GM18505 (cell line): ENCODE measurements at regions not wholly inside any gene's neighbourhood (a gene's known extent, or its start where the extent isn't known, plus 50 kb on each side); places are given as distances from the start of the nearest gene placed in this dataset.

ENCODE experiments used
- ATAC-seq: cut with Tn5 transposase; IDR thresholded peaks from one replicate; pipeline ENCODE4 v1.9.1; 2021; ENCODE audit not compliant: unreplicated experiment
- POLR2A ChIP-seq: IDR thresholded peaks from 4 replicates; pipeline ENCODE4 v1.6.1; 2011; ENCODE audit warnings: borderline replicate concordance; ENCODE audit not compliant: insufficient read depth, insufficient read length; ENCODE audit errors: extremely low read depth

DNA sequence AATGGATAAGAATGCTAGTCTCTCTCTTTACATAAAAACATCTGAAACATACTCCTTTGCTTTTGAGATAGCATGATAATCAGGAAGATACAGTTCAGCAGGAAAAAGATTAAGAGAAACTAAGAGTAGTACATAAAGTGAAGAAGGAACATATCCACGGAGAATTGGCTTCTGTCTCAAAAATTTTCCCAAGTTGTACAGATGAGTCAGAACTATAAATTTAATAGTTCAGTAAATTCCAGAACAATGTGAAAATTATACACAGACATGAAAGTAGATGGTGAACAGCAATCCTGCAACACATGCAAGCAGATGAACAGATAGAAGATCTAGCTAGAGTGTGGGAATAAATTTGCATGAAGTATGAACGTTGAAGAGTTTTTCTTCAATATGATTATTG, 691.4 kb upstream of the RIOK2 start:
- no peak for ATAC-seq
- no peak for TF ChIP-seq POLR2A

DNA sequence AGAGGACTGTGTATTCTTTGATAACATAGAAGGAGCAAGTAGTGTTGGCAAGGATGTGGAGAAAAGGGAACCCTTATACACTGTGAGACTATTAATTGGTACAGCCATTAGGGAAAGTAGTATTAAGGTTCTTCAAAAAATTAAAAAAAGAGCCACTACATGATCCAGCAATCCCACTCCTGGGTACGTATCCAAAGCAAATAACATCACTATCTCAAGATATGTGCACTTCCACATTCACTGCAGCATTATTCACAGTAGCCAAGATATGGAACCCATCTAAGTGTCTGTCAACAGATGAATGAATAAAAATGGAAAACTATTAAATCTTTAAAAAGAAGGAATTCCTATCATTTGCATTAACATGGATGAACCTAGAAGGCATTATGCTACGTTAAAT, 693.2 kb upstream of the RIOK2 start:
- no peak for TF ChIP-seq POLR2A
- ATAC-seq = no peak

DNA sequence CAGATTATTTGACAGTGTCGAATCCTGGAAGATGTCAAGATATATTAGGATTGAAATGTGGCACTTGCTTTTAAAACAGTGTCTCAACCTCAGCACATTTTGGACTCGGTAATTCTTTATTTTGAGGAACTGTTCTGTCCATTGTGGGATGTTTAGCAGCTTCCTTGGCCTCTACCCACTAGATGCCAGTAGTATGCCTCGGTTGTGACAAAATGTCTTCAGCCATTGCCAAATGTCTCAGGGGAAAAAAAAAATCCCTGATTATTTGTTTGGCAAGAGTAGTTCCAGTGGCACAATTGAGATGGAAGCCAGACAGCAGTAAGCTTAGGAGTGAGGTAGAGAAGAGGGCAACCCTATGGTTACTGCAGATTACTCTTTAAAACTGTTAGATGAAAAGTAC, 694.5 kb upstream of the RIOK2 start:
- TF ChIP-seq POLR2A = no peak
- ATAC-seq = no peak

DNA sequence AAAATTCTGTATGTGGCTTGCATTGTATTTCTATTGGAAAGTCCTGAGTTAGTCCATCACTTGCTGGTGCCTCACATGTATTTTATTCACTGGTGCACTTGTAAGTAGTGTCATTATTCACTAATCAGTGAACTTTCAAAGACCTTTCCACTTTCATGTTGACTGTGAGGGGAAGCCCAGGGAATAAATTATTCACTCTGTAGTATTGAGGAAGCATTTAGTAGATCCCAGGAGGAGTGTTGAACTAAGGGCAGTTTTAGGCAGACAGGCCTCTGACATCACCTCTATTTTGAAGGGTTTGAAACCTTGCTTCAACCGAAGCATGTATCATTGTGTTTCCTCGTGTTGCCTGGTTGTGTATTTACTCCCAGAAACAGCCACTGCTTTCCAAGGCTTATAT, 705.4 kb upstream of the RIOK2 start:
- ATAC-seq = peak; percentile 97
- no peak for TF ChIP-seq POLR2A

DNA sequence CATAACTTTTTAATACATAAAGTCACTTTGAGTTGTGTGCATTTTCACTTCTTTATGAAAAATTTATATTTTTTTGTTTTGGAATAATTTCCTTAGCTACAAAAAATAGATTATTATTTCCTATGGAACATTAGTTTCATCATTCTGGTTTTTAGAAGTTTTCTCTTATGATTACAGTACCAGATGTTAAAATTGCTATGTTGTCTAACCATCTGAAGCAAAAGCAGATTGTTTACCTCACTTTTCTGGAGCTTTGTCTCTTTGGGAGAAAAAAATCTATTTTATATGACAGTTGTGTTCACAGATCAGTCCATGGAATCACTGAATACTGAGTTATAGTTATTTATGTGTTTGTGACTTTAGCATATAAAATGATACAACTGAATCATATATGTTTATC, 708.9 kb upstream of the RIOK2 start:
- ATAC-seq = no peak
- TF ChIP-seq POLR2A = no peak

DNA sequence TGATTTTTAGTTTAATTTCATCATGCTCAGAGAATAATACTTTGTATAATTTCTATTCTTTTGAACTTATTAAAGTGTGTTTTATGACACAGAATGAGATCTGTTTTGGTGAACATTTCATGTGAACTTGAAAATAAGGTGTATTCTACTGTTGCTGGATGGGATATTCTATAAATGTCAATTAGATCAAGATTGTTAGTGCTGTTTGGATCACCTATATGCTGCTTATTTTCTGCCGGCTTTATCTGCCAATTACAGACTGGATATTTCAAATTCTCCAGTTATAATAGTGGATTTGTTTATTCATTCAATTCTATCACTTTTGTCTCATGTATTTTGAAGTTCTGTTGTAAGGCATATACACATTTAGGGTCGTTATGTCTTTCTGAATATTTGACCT, 720.7 kb upstream of the RIOK2 start:
- TF ChIP-seq POLR2A = no peak
- ATAC-seq = no peak

DNA sequence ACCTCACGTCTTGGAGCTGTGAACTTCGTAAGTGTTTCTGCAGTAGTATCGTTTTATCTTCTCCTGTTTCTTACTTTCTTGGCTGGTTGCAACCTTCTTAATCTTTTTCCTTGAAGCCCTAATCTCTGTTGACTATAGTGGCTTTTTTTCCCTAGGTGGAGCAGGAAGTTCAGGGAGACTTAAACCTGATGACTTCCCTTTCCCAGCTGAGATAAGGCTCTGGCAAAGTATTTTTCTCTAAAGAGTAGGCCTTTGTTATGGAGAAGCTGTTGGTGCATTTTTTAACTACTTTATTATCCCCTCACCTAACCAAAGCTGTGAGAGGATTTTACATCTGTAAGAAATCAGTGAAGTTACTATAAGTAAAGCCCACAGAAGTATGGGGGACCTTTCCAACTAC, 723.1 kb upstream of the RIOK2 start:
- no peak for ATAC-seq
- no peak for TF ChIP-seq POLR2A

DNA sequence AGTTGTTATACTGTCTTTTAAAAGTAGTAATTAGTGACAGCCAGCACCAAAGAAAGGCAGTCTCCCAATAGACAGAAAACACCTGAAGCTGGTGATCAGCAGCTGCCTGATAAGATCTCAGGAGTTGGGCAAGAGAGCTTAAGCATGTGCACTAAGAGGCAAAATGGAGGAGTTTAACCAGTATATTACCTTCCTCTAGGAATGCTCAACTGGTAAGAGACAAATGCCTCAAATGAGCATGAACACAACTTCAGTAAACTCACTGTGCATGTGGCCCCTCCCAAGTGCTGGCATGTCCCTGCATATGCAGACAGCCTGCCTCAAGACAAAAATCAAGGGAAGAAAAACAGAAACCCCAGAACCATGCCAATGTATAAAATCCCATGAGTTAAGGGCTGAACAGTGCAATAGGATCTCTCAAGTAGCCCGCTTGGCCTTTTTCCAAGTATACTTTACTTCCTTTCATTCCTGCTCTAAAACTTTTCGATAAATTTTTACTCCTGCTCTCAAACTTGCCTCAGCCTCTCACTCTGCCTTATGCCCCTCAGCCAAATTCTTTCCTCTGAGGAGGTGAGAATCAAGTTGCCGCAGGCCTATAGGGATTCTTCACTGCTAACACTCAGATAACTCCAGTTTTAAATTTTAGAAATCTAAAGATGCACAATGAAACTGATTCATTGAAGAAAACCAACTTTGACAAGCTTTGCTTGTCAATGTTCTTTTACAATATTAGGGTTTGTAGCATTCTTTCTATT, 724.8 kb upstream of the RIOK2 start:
- no peak for TF ChIP-seq POLR2A
- no peak for ATAC-seq

DNA sequence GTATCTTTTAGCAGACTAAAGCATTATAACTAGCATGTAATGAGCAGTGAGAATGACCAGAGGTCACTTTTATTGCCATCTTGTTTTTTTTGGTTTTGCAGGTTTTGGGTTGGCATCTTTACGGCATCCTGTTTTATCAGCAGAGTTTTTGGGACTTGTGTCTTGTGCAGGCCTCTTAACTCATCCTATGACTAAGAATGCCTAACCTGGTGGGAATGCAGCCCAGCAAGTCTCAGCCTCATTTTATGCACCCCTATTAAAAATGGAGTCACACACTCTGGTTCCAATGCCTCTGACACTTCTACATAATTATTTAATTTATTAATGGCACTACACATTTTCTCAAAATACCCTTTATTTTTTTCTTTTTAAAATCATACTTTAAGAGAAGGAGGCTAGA, 726.5 kb upstream of the RIOK2 start:
- TF ChIP-seq POLR2A = no peak

DNA sequence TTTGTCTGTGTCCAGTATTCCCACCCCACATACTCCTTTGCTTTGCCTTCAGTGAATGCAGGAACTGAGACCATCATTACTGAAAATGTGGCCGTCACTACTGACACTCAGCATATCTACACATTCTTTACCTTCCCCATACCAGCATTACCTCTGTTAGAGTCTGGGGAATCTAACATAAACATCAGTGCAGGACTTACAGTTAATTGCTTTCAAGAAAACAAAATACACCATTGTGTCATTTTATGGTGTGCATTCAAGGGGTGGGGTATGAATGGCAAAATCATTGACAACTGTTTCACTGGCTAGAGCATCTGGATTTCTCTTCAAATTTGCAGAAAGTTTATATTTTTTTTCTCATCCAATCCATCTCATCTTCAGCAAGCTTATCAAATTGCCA, 731.4 kb upstream of the RIOK2 start:
- no peak for ATAC-seq
- TF ChIP-seq POLR2A = no peak

More for the DNA sequence above, 726.5 kb upstream of the RIOK2 start:
- no peak for ATAC-seq

DNA sequence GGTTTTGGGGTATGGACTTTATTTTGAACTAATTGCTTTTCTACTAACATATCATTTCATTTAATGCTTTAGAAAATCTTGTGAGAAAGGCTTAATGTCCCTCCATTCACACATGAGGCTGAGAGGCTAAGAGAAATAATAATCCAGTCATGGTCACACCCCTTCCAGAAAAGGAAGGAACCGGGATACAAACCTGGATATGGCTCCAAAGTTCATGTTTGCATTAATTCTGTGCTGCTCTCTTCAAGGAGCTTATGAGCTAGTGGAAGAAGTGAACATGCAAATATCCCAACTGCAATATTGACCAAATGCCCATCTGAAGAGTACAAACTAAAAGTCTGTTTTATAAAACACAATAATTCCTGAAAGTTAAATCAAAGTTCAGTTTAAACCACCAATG, 732.1 kb upstream of the RIOK2 start:
- TF ChIP-seq POLR2A = no peak

DNA sequence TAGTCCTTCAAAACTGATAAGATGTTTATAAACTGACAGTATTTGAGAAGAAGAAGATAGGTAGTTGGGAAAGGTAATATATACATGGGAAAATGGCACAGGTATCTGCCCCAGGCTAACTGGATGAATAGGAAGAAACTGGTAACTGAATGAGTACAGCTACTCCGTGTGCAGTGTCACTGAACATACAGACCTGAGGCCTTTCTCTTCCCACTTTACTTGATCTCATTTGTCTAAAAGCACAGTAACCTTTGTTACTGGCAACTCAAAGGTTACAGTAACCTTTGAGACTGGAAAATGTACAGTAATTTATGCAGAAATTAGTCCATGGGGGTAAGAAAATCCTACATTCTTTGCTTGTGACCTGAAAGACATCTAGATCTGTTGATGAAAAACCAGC, 735.0 kb upstream of the RIOK2 start:
- ATAC-seq = no peak

More for the DNA sequence above, 732.1 kb upstream of the RIOK2 start:
- ATAC-seq = no peak

DNA sequence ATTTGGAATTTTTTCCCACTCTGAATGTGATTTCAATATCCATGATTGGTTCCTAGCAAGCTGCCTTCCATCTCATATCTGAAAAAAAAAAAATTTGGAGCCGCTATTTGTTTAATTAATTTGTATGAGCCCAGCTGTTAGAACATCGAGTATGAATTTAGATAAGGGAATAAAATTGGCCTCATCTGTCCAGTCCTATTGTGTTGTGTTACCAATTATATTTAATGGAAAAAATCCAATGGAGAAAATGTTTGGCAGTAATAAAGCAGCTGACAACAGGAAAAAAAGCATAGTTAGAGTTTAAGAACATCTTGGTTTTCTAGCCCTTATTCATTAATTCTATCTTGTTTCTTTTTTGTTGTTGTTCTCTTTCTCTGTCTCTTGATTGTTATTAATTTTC, 735.6 kb upstream of the RIOK2 start:
- ATAC-seq = no peak
- no peak for TF ChIP-seq POLR2A

More for the DNA sequence above, 735.0 kb upstream of the RIOK2 start:
- TF ChIP-seq POLR2A = no peak

DNA sequence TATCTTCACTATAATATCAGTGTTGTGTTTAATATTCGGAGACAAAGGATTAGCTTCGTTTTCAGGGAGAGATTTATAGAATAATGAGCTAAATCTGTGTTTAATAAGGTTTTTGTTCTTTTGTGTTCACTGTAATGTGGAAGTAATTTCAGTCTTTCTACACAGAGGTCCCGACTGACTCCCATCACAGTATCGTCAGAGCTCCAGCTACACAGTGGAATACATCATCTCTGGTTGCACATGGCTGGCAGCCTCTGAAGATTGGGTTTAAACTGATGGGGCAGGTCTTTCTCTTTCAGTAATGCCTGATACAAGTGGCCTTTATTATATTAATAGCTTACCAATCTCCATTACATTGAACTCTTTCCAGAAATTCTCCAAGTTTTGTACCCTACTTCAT, 736.7 kb upstream of the RIOK2 start:
- TF ChIP-seq POLR2A = no peak
- no peak for ATAC-seq

DNA sequence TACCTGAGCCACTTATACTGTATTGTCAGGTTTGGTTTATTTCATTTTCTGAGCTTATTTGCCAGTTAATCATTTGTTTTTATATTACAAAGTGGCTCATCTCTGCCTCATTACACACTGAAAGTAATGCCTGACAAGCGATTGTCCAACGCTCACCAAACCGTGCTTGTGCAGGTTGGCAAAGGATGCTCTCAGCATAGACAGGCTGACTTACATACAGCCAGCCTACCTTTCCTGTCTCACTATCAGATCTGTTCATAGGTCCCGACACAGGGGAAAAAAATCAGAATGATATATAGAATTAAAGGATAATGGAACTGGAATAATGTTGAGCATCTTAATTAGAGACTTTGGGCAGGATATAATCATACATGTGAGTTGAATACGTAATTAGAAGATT, 739.7 kb upstream of the RIOK2 start:
- TF ChIP-seq POLR2A = no peak
- ATAC-seq = no peak

DNA sequence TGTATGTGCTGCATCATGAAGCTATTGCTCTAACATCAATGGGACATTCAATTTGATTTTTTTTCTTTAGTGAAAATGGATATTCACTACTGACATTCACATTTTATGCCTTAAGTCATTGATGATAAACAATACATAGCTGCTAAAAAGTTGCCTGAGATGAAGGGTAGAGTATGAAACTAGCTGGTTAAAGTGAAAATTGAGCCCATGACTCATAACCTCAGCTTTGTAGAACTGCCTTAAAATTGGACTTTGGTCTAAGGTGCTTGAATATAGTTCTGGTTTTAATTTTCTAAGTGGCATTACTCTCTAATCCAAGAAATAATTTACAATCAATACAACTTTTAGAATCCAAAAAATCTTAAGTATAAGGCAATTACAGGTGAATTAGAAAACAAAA, 740.4 kb upstream of the RIOK2 start:
- TF ChIP-seq POLR2A = no peak
- peak; percentile 66 for ATAC-seq

DNA sequence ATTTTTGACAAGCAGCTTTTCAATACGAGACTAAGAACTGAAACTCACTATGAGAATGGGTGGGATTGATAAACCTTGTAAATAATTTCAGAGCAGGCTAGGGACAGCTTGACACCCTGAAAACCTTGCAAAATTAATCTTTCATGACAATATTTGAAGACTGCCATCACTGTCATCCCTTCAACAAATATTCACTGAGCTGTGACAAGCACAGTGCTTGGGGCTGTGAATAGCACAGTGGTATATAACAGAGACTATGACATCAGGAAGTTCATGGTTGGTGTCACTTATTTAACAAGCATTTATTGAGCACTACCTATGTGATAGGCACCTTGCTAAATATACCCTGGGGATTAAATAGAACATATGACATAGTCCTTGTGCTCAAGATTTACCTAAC, 741.0 kb upstream of the RIOK2 start:
- peak; percentile 63 for ATAC-seq
- no peak for TF ChIP-seq POLR2A
